ENCODE measurements at regions not wholly inside any gene's neighbourhood (a gene's known extent, or its start where the extent isn't known, plus 50 kb on each side); places are given as distances from the start of the nearest gene placed in this dataset.

DNA sequence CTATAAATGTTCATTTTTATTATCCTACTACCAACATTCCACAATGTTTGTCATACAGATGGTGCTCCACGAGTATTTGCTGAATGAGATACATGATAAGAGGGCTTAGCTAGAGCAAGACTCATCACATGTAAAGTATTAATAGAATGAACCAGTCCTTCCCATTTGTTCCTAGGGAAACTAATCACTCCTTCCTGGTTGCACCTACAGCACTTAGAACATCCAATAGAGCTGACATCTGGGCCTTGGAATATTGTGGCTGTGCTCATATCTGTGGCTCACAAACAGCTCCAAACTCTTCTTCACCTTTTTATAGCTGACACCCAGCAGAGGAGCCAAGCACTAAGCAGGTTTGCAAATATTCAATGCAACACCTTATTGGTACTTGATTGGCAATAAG lies 91.9 kb upstream of the C1GALT1 start:
- Histone ChIP-seq H3K4me3 (no peak overlapping the region), H3K27me3 (replicated peaks in 1 of 7) (peaks cover 0 to 12% (median 0%) of the 10 kb centered on the region in 7 donors), H3K36me3 (no peaks in the 10 kb centered on the region), H3K9me3 (peaks cover 0 to 17% (median 5%) of the 10 kb centered on the region in 8 donors), H3K4me1 (no peaks in the 10 kb centered on the region), H3K27ac (no peak overlapping the region)
- DNase-seq, result no peak
- TF ChIP-seq, protein P1, sequence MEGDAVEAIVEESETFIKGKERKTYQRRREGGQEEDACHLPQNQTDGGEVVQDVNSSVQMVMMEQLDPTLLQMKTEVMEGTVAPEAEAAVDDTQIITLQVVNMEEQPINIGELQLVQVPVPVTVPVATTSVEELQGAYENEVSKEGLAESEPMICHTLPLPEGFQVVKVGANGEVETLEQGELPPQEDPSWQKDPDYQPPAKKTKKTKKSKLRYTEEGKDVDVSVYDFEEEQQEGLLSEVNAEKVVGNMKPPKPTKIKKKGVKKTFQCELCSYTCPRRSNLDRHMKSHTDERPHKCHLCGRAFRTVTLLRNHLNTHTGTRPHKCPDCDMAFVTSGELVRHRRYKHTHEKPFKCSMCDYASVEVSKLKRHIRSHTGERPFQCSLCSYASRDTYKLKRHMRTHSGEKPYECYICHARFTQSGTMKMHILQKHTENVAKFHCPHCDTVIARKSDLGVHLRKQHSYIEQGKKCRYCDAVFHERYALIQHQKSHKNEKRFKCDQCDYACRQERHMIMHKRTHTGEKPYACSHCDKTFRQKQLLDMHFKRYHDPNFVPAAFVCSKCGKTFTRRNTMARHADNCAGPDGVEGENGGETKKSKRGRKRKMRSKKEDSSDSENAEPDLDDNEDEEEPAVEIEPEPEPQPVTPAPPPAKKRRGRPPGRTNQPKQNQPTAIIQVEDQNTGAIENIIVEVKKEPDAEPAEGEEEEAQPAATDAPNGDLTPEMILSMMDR (IDR thresholded peaks at IDR 0.05 in 8 of 11, conservative IDR thresholded peaks at IDR 0.05 in 3 of 11), result no peak
- TF ChIP-seq POLR2A (IDR thresholded peaks at IDR 0.05) (no peak), POLR2AphosphoS5 (IDR thresholded peaks at IDR 0.05) (no peak)
- intact Hi-C loops (cut with DNase I; ENCODE audit: low total_unique reads), result no loop called here
- WGBS, 5 donors, result 62 to 84% (median 68%) methylated on average over 1 of the region's 1 CpG

DNA sequence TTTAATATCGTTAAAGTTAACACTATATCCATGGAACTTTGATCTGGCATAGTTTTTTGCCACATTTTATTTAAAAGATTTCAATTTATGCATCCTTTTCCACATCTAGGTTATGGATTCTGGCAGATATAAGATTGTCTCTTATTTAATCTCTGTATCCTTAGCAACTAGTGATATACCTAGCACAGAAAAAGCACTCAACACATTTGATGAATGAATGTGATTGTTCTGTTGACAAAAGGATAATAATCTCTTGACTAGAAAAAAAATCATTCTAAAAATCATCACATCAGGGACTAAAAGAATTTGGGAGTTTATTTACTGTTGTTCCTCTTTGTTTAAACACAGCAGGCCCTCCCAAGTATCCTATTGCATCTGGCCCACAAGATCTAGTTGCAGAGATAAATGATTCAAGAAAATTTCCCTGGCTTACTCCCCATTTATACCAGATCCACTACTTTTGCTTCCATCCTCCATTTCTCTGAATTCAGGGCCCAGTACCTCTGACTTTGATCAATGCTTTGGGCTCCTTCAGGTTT lies 84.0 kb upstream of the C1GALT1 start:
- TF ChIP-seq POLR2AphosphoS5 (IDR thresholded peaks at IDR 0.05) (no peak), POLR2A (IDR thresholded peaks at IDR 0.05) (no peak)
- TF ChIP-seq, protein P1 (IDR thresholded peaks at IDR 0.05 in 8 of 11, conservative IDR thresholded peaks at IDR 0.05 in 3 of 11), result no peak
- Histone ChIP-seq H3K9me3 (no peaks in the 10 kb centered on the region), H3K4me3 (no peak overlapping the region), H3K36me3 (no peaks in the 10 kb centered on the region), H3K4me1 (peaks cover 0 to 20% (median 11%) of the 10 kb centered on the region in 6 donors), H3K27ac (no peak overlapping the region), H3K27me3 (replicated peaks in 1 of 7) (no peaks in the 10 kb centered on the region)
- WGBS, 5 donors, result 91 to 98% (median 94%) methylated on average over 1 of the region's 1 CpG
- no peak for DNase-seq
- intact Hi-C loops (cut with DNase I; ENCODE audit: low total_unique reads), result no loop called here

DNA sequence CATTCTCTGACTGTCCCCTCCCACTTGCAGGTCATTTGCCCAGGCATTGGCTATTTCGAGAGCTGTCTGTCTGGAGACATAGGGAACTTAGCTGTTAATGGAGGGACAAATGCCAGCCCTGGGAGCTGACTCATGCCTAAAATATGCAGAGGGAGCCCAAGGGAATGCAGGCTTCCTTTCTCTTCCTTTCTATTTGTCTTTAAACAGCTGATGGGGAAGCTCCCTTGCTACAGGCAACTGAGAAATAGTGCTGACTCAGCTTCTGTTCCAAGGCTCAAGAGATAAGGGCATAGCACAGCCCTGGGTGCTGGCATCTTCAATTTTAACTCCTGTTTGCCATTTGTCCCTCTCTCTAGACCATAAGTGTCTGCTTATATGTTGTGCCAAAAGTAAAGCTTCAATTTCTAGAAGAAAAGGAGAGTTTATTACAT lies 82.7 kb upstream of the C1GALT1 start:
- TF ChIP-seq POLR2AphosphoS5 (IDR thresholded peaks at IDR 0.05) (peak in 1 of 3 donors; percentile 42), POLR2A (IDR thresholded peaks at IDR 0.05) (no peak)
- TF ChIP-seq, protein P1 (IDR thresholded peaks at IDR 0.05 in 8 of 11, conservative IDR thresholded peaks at IDR 0.05 in 3 of 11), result no peak
- H3K9me3 ChIP-seq, result no peaks in the 10 kb centered on the region
- DNase-seq, result no peak
- no peak overlapping the region for H3K4me3 ChIP-seq
- H3K4me1 ChIP-seq, result peaks cover 0 to 27% (median 13%) of the 10 kb centered on the region in 6 donors
- 28 to 49% (median 40%) methylated on average over 1 of the region's 1 CpG for WGBS, 5 donors
- intact Hi-C loops (cut with DNase I; ENCODE audit: low total_unique reads), result loop anchor here (10.0 kb wide), 1 partner anchor 1115 kb away; no protein-coding TSS in a partner anchor
- peak overlapping the region in 2 of 8 donors; percentile 11 to 45 for H3K27ac ChIP-seq
- H3K27me3 ChIP-seq (replicated peaks in 1 of 7), result no peaks in the 10 kb centered on the region
- no peaks in the 10 kb centered on the region for H3K36me3 ChIP-seq

- intact Hi-C loops (cut with DNase I; ENCODE audit: low total_unique reads), result loop anchor here (10.0 kb wide), 1 partner anchor 1114 kb away; no protein-coding TSS in a partner anchor
- DNase-seq, result no peak
- Histone ChIP-seq H3K27ac (peak overlapping the region in 1 of 8 donors; percentile 45), H3K9me3 (no peaks in the 10 kb centered on the region), H3K27me3 (replicated peaks in 1 of 7) (no peaks in the 10 kb centered on the region), H3K4me1 (peaks cover 0 to 27% (median 13%) of the 10 kb centered on the region in 6 donors), H3K4me3 (no peak overlapping the region), H3K36me3 (no peaks in the 10 kb centered on the region)
- WGBS, 5 donors, result 81 to 94% (median 89%) methylated on average over 8 of the region's 8 CpGs
- TF ChIP-seq POLR2A (IDR thresholded peaks at IDR 0.05) (no peak), POLR2AphosphoS5 (IDR thresholded peaks at IDR 0.05) (no peak)
- TF ChIP-seq, protein P1 (IDR thresholded peaks at IDR 0.05 in 8 of 11, conservative IDR thresholded peaks at IDR 0.05 in 3 of 11), result no peak
Measured at GRCh38 chr7:7100432-7100849, 81.9 kb upstream of the C1GALT1 start.
